HCT116 (cell line): ENCODE measurements at regions not wholly inside any gene's neighbourhood (a gene's known extent, or its start where the extent isn't known, plus 50 kb on each side); places are given as distances from the start of the nearest gene placed in this dataset.

ENCODE experiments used
- ATAC-seq: fragments of 200-7000 bp; cut with Tn5 transposase; 2 replicates; pipeline ENCODE4 v1.9.1; 2020; ENCODE audit warnings: mild to moderate bottlenecking, moderate library complexity
- BruUV-seq: library from RNA; stranded (reverse); fragments of 400-500 nt; replicated peaks from 2 replicates; lab custom pipeline; 2021; lab: Mats Ljungman, UMichigan
- CTCF ChIA-PET: fragments of 300-600 bp; sonication (Branson Sonifier 250); formaldehyde crosslinking; loops from one replicate; lab custom pipeline; 2021; ENCODE audit warnings: antibody characterized with exemption; lab: Charles Lee
- POLR2A ChIA-PET: fragments of 300-600, 350-600 bp; sonication (Branson Sonifier 250); formaldehyde crosslinking; loops from one replicate; lab custom pipeline; 2021; ENCODE audit warnings: antibody characterized with exemption; lab: Charles Lee
- RAD21 ChIA-PET, 2 experiments: fragments of 300-600 bp; sonication (Branson Sonifier 250); formaldehyde crosslinking; loops; one replicate each; lab custom pipeline; 2023; ENCODE audit warnings: low total read pairs in 2 of 2; ENCODE audit not compliant: uncharacterized antibody in 2 of 2, unreplicated experiment in 2 of 2, low non-redundant PET in 1 of 2; lab: Charles Lee
- DNase-seq: peaks from one replicate; pipeline ENCODE4 v3.0.0-alpha.2; 2010; ENCODE audit warnings: low read depth, low spot score
- H2AFZ ChIP-seq: fragments of 200-600 bp; shearing (Covaris generic), sonication (generic); 2 replicates; pipeline ENCODE4 v1.6.1; 2017; ENCODE audit warnings: low read depth, mixed run types, mixed read lengths, antibody characterized with exemption, low read length; ENCODE audit not compliant: poor library complexity, severe bottlenecking
- H3K27ac ChIP-seq: 2 replicates; pipeline ENCODE4 v1.5.1; 2012; ENCODE audit warnings: low read depth, low read length
- H3K27me3 ChIP-seq: fragments of 200-600 bp; sonication (generic); 2 replicates; pipeline ENCODE4 v1.6.1; 2016; ENCODE audit warnings: mixed run types, low read length, mixed read lengths; ENCODE audit not compliant: insufficient read depth
- H3K36me3 ChIP-seq, 2 experiments: fragments of 200-500 bp in 1 of 2; fragments of 200-600 bp in 1 of 2; sonication (Bioruptor generic) in 1 of 2; sonication (generic) in 1 of 2; 2 replicates each; pipeline versions ENCODE4 v1.5.1 to v1.6.1; 2014 to 2016; ENCODE audit warnings: low read length in 2 of 2, inconsistent platforms in 1 of 2, mixed read lengths in 1 of 2, mixed run types in 1 of 2; ENCODE audit not compliant: insufficient read depth in 2 of 2, control insufficient read depth in 1 of 2
- H3K4me1 ChIP-seq, 2 experiments: fragments of 200-600 bp in 1 of 2; sonication (generic) in 1 of 2; 2 replicates each; pipeline versions ENCODE4 v1.5.1 to v1.6.1; 2012 to 2017; ENCODE audit warnings: low read length in 2 of 2, inconsistent platforms in 1 of 2, mild to moderate bottlenecking in 1 of 2, mixed read lengths in 1 of 2, mixed run types in 1 of 2, moderate library complexity in 1 of 2; ENCODE audit not compliant: insufficient read depth in 2 of 2, control insufficient read depth in 1 of 2
- H3K4me2 ChIP-seq: fragments of 200-600 bp; sonication (generic); 2 replicates; pipeline ENCODE4 v1.6.1; 2017; ENCODE audit warnings: mixed run types, low read length, mixed read lengths
- H3K4me3 ChIP-seq, 2 experiments: fragments of 200-600 bp in 1 of 2; sonication (generic) in 1 of 2; replicated peaks in 1 of 2; 2 replicates each; pipeline ENCODE4 v1.5.1; 2011 to 2016; ENCODE audit warnings: low read length in 2 of 2, control low read depth in 1 of 2, low read depth in 1 of 2, mild to moderate bottlenecking in 1 of 2, mixed read lengths in 1 of 2, mixed run types in 1 of 2
- H3K79me2 ChIP-seq: fragments of 200-600 bp; sonication (generic); 2 replicates; pipeline ENCODE4 v1.6.1; 2017; ENCODE audit warnings: mild to moderate bottlenecking, mixed run types, low read length, moderate library complexity, mixed read lengths; ENCODE audit not compliant: insufficient read depth
- H3K9ac ChIP-seq: fragments of 200-600 bp; sonication (generic); 2 replicates; pipeline ENCODE4 v1.6.1; 2016; ENCODE audit warnings: low read length, mixed read lengths
- H3K9me2 ChIP-seq: fragments of 200-600 bp; sonication (generic), shearing (Covaris generic); 2 replicates; pipeline ENCODE4 v1.6.1; 2017; ENCODE audit warnings: mixed run types, mild to moderate bottlenecking, moderate library complexity; ENCODE audit not compliant: insufficient read depth
- H3K9me3 ChIP-seq, 2 experiments: fragments of 200-500 bp in 1 of 2; fragments of 200-600 bp in 1 of 2; sonication (Bioruptor generic) in 1 of 2; sonication (generic) in 1 of 2; 2 replicates each; pipeline ENCODE4 v1.6.1; 2014 to 2017; ENCODE audit warnings: low read length in 2 of 2, mixed read lengths in 2 of 2, inconsistent platforms in 1 of 2, low read depth in 1 of 2, mild to moderate bottlenecking in 1 of 2, mixed run types in 1 of 2, moderate library complexity in 1 of 2; ENCODE audit not compliant: control insufficient read depth in 1 of 2, insufficient read depth in 1 of 2
- H4K20me1 ChIP-seq: fragments of 200-600 bp; sonication (generic), shearing (Covaris generic); 2 replicates; pipeline ENCODE4 v1.6.1; 2017; ENCODE audit warnings: mixed run types, mild to moderate bottlenecking, moderate library complexity; ENCODE audit not compliant: insufficient read depth
- ATF3 ChIP-seq: IDR thresholded peaks from 2 replicates; pipeline ENCODE4 v1.6.1; 2012
- CBX3 ChIP-seq: IDR thresholded peaks from 2 replicates; pipeline ENCODE4 v1.6.1; 2012; ENCODE audit warnings: low read depth
- CTCF ChIP-seq, 3 experiments: fragments of 200-600 bp in 1 of 3; sonication (generic) in 1 of 3; IDR thresholded peaks in 2 of 3; conservative IDR thresholded peaks in 1 of 3; 2 replicates each; pipeline ENCODE4 v1.5.1; 2012 to 2017; ENCODE audit warnings: low read depth in 2 of 3, low read length in 2 of 3, antibody characterized with exemption in 1 of 3, borderline replicate concordance in 1 of 3, control low read depth in 1 of 3, mild to moderate bottlenecking in 1 of 3, mixed read lengths in 1 of 3, mixed run types in 1 of 3, moderate library complexity in 1 of 3; ENCODE audit not compliant: insufficient read depth in 1 of 3
- EGR1 ChIP-seq: IDR thresholded peaks from 2 replicates; pipeline ENCODE4 v1.6.1; 2012; ENCODE audit warnings: low read depth
- EZH2phosphoT487 ChIP-seq: fragments of 200-600 bp; IDR thresholded peaks from 2 replicates; pipeline ENCODE4 v1.6.1; 2018; ENCODE audit warnings: antibody characterized with exemption, borderline replicate concordance
- FOSL1 ChIP-seq: IDR thresholded peaks from 2 replicates; pipeline ENCODE4 v1.6.1; 2012; ENCODE audit warnings: low read depth
- JUND ChIP-seq: IDR thresholded peaks from 2 replicates; pipeline ENCODE4 v1.6.1; 2012
- POLR2AphosphoS5 ChIP-seq: IDR thresholded peaks from 2 replicates; pipeline ENCODE4 v1.6.1; 2011; ENCODE audit warnings: mild to moderate bottlenecking, low read depth, low read length, moderate library complexity
- RAD21 ChIP-seq: IDR thresholded peaks from 2 replicates; pipeline ENCODE4 v1.6.1; 2012; ENCODE audit warnings: low read depth, mild to moderate bottlenecking
- REST ChIP-seq: IDR thresholded peaks from 2 replicates; pipeline ENCODE4 v1.6.1; 2012; ENCODE audit warnings: low read depth
- SRF ChIP-seq: IDR thresholded peaks from 2 replicates; pipeline ENCODE4 v1.6.1; 2012; ENCODE audit warnings: low read depth
- TCF7L2 ChIP-seq: IDR thresholded peaks from 2 replicates; pipeline ENCODE4 v1.7.0; 2011; ENCODE audit warnings: borderline replicate concordance, inconsistent platforms; ENCODE audit not compliant: insufficient read depth, insufficient read length; ENCODE audit errors: extremely low read depth
- YY1 ChIP-seq: IDR thresholded peaks from 2 replicates; pipeline ENCODE4 v1.6.1; 2011; ENCODE audit warnings: low read length, low read depth, moderate library complexity, mild to moderate bottlenecking; ENCODE audit not compliant: insufficient replicate concordance; ENCODE audit errors: extremely low read depth
- ZBTB33 ChIP-seq: IDR thresholded peaks from 2 replicates; pipeline ENCODE4 v1.6.1; 2011; ENCODE audit warnings: mild to moderate bottlenecking, low read length, moderate library complexity; ENCODE audit not compliant: insufficient replicate concordance; ENCODE audit errors: extremely low read depth
- ZFX ChIP-seq: fragments of 450-650 bp; IDR thresholded peaks from 2 replicates; pipeline ENCODE4 v1.6.1; 2017
- ZNF274 ChIP-seq: fragments of 200-500 bp; sonication (Bioruptor generic); IDR thresholded peaks from 2 replicates; pipeline ENCODE4 v1.6.1; 2014; ENCODE audit warnings: mild to moderate bottlenecking, low read depth, low read length, inconsistent platforms
- intact Hi-C: fragments of 100-400 bp; cut with micrococcal nuclease; formaldehyde crosslinking; loops from 2 replicates; pipeline ENCODE4 v1.10.0; 2022

- Histone ChIP-seq H3K36me3 (no peaks in the 10 kb centered on the region), H3K27ac (no peak overlapping the region), H3K4me2 (no peak overlapping the region), H4K20me1 (no peaks in the 10 kb centered on the region), H3K9ac (no peak overlapping the region), H3K27me3 (no peaks in the 10 kb centered on the region), H3K4me1 (peaks cover 0 to 5% of the 10 kb centered on the region in 2 experiments; a peak in 1 of 4 replicates), H2AFZ (no peak overlapping the region), H3K79me2 (no peaks in the 10 kb centered on the region), H3K4me3 (no peak overlapping the region), H3K9me3 (no peaks in the 10 kb centered on the region), H3K9me2 (no peaks in the 10 kb centered on the region)
- no peak for ATAC-seq
- ChIA-PET POLR2A (no interaction called here), RAD21 (no interaction called here), CTCF (no interaction called here)
- no peak for DNase-seq
- BruUV-seq = no TSS peak
- intact Hi-C loops = no loop called here
- no peak for TF ChIP-seq ZNF274
- no peak for TF ChIP-seq REST
- TF ChIP-seq FOSL1 = no peak
- no peak for TF ChIP-seq JUND
- TF ChIP-seq RAD21 = no peak
- TF ChIP-seq POLR2AphosphoS5 = no peak
- TF ChIP-seq TCF7L2 = no peak
- no peak for TF ChIP-seq CTCF (IDR thresholded peaks at IDR 0.05 in 2 of 3, conservative IDR thresholded peaks at IDR 0.05 in 1 of 3; ENCODE audit: borderline replicate concordance in 1 of 3, insufficient read depth in 1 of 3, low read depth in 2 of 3, low read length in 2 of 3)
- no peak for TF ChIP-seq YY1
- TF ChIP-seq ATF3 = no peak
- no peak for TF ChIP-seq CBX3
- no peak for TF ChIP-seq EGR1
- TF ChIP-seq ZFX = no peak
- TF ChIP-seq SRF = no peak
- no peak for TF ChIP-seq EZH2phosphoT487
- no peak for TF ChIP-seq ZBTB33
Measured at GRCh38 chr10:131640045-131640644, 260.7 kb upstream of the PPP2R2D start.
